Fibroblast of pulmonary artery (primary cell): ENCODE measurements at regions not wholly inside any gene's neighbourhood (a gene's known extent, or its start where the extent isn't known, plus 50 kb on each side); places are given as distances from the start of the nearest gene placed in this dataset.
A peak's percentile ranks its signal among the peaks of the same experiment; 100 is the strongest.
"Not testable (repeated sequence)": the region's sequence is repeated elsewhere in the genome, so short reads cannot be mapped to it uniquely, and the experiment has no call there.

ENCODE experiments used
- DNase-seq: peaks from one replicate; pipeline ENCODE4 v3.0.0-alpha.2; 2010; ENCODE audit warnings: low read depth
- H3K4me3 ChIP-seq: replicated peaks from 2 replicates; pipeline ENCODE4 v1.5.1; 2011; ENCODE audit warnings: low read depth, mild to moderate bottlenecking, control low read depth, low read length, moderate library complexity
- CTCF ChIP-seq: IDR thresholded peaks from 2 replicates; pipeline ENCODE4 v1.5.1; 2011; ENCODE audit warnings: mild to moderate bottlenecking, control low read depth, low read length, inconsistent platforms; ENCODE audit errors: missing control alignments

DNA sequence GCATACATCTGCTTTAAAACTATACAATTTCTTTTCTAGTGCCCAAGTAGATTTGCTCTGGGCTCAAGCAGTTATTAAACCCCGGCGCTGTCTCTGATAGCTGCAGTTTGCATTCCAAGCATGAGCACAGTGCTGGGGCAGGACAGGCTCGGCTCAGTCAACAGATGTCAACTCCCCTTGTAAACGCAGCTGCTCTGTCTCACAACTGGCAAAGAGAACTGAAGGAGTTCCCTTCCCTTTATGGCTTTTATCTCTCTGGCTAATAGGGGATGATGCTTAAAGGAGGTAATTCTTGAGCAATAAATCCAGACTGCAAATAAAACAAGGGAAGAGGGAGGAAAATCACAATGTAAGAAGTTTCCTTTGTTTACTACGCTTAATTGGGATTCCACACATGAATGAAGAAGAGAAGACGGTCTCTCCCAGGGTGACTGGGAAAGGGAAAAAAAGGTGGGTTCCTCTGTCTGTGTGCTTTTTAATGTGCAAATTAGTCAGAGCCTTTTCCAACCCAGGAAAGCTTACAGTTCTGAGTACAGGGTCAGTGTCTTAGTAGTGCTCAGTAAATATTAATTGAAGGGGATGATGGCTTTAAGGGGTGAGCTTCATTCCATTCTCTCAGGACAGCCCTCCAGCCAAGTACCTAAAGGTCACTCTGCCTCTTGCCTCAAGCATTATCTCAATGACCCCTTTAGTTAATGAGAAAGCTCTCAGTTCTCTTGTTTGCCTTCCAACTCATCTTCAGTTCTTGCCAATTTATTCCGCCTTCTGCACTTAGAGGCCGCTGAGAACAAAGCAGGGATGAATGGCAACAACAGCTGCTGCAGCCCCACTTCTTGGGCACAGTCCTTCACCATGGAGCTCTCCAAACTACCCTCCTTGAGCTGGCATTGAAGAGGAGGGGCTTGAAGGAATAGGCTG lies 155.7 kb upstream of the JADE1 start:
- TF ChIP-seq CTCF, result no peak
- no peak overlapping the region for H3K4me3 ChIP-seq
- peak; percentile 87 for DNase-seq

GRCh38 chr4:128649575-128650205 lies 159.8 kb upstream of the JADE1 start:
- H3K4me3 ChIP-seq, result no peak overlapping the region
- TF ChIP-seq CTCF, result no peak

GRCh38 chr4:128649161-128649560 lies 160.3 kb upstream of the JADE1 start:
- TF ChIP-seq CTCF, result no peak
- DNase-seq, result no peak
- H3K4me3 ChIP-seq, result no peak overlapping the region

More at GRCh38 chr4:128649575-128650205, 159.8 kb upstream of the JADE1 start:
- peak; percentile 25 for DNase-seq

- H3K4me3 ChIP-seq, result no peak overlapping the region
- no peak for TF ChIP-seq CTCF
- DNase-seq, result no peak
Measured at GRCh38 chr4:128648021-128648420, 161.5 kb upstream of the JADE1 start.

DNA sequence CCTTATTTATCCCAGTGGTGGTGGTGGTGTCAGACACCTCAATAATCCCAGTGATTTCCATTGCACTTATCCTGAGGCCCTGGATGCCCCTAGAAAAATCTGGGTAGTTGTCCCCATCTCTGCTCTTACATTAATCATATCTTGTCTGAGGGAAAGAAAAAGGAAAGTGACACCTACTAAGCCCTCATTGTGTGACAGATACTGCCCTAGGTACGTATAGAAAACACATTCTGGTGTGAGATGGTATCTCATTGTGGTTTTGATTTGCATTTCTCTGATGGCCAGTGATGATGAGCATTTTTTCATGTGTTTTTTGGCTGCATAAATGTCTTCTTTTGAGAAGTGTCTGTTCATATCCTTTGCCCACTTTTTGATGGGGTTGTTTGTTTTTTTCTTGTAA lies 162.6 kb upstream of the JADE1 start:
- not testable (repeated sequence) for DNase-seq

GRCh38 chr4:128644693-128645654 lies 164.5 kb upstream of the JADE1 start:
- not testable (repeated sequence) for H3K4me3 ChIP-seq, DNase-seq

More for the DNA sequence above, 162.6 kb upstream of the JADE1 start:
- not testable (repeated sequence) for H3K4me3 ChIP-seq

GRCh38 chr4:128644107-128644506 lies 165.4 kb upstream of the JADE1 start:
- DNase-seq, result peak; percentile 6
- H3K4me3 ChIP-seq, result not testable (repeated sequence)

- not testable (repeated sequence) for DNase-seq, H3K4me3 ChIP-seq
Measured at GRCh38 chr4:128641566-128641965, 167.9 kb upstream of the JADE1 start.
